Mucosa of descending colon (tissue), 3 donors: ENCODE measurements at regions not wholly inside any gene's neighbourhood (a gene's known extent, or its start where the extent isn't known, plus 50 kb on each side); places are given as distances from the start of the nearest gene placed in this dataset.

Experiments used
- ATAC-seq: fragments of 200-7000 bp; cut with Tn5 transposase; one replicate; pipeline ENCODE4 v1.9.1; 2020; ENCODE audit warnings: mild to moderate bottlenecking, moderate library complexity
- DNase-seq, 3 donors: peaks; one replicate each; pipeline ENCODE4 v3.0.0-alpha.2; 2020
- H3K36me3 ChIP-seq: fragments of 200-600 bp; one replicate; pipeline ENCODE4 v1.8.0; 2021; ENCODE audit warnings: low read depth, mild to moderate bottlenecking
- H3K4me1 ChIP-seq: fragments of 200-600 bp; one replicate; pipeline ENCODE4 v1.8.0; 2021; ENCODE audit warnings: low read depth, mild to moderate bottlenecking
- H3K4me3 ChIP-seq: fragments of 200-600 bp; one replicate; pipeline ENCODE4 v1.8.0; 2021; ENCODE audit warnings: mild to moderate bottlenecking
- H3K9me3 ChIP-seq: fragments of 200-600 bp; one replicate; pipeline ENCODE4 v1.8.0; 2021; ENCODE audit warnings: mild to moderate bottlenecking
- intact Hi-C, 2 donors: fragments of 100-400 bp; cut with DNase I in 1 of 2; cut with micrococcal nuclease in 1 of 2; formaldehyde crosslinking; loops; one replicate each; pipeline versions ENCODE4 v1.11.0 to v1.11.1; 2022; cut with DNase I, micrococcal nuclease
- TF ChIP-seq, protein P1 (sequence below): fragments of 200-600 bp; IDR thresholded peaks from one replicate; pipeline ENCODE4 v1.8.0; 2022; ENCODE audit warnings: antibody characterized with exemption, mild to moderate bottlenecking
- donor health status: DM: no; HTN: no; CAD: no; lungs with moderate emphysema.
- donor health status: DM: no; HTN: no; CAD: no.
- donor health status: DM: no; HTN: yes; CAD: no.

DNA sequence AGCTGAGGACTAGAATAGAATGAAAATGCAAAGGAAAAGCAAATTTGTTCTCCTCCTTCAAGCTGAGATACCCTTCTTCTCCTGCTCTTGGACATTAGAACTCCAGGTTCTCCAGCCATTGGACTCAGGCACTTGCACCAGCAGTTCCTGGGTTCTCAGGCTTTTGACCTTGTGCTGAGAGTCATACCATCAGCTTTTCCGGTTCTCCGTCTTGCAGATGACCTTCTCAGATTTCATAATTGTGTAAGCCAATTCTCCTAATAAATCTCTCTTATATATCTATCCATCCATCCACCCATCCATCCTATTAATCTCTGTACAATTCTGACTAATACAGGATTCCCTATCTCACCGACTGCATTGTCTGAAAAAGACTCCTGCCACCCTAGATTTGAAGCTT lies 108.3 kb downstream of the AHR start:
- no peak for DNase-seq
- no peak for ATAC-seq
- intact Hi-C loops = no loop called here

DNA sequence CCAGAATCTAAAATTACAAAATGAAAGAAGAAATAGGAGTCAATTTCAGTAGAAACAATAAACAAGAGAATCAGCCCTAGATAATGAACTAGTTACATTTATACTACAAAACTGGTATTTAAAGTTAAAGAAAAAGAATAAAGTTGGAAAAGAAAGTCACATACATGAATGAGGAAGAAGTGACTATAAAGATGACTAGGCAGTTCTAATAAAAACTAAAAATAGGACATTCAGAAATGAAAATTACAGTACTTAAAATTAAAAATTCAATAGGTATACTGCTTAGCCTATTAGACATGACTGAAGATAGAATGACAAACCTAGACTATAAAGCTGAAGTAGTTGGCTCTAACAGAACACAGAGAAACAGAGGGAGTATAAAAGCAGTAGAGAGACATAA lies 108.8 kb downstream of the AHR start:
- no peak for ATAC-seq
- Histone ChIP-seq H3K4me1 (no peaks in the 10 kb centered on the region), H3K9me3 (no peaks in the 10 kb centered on the region), H3K4me3 (no peak overlapping the region), H3K36me3 (no peaks in the 10 kb centered on the region)
- TF ChIP-seq, protein P1, sequence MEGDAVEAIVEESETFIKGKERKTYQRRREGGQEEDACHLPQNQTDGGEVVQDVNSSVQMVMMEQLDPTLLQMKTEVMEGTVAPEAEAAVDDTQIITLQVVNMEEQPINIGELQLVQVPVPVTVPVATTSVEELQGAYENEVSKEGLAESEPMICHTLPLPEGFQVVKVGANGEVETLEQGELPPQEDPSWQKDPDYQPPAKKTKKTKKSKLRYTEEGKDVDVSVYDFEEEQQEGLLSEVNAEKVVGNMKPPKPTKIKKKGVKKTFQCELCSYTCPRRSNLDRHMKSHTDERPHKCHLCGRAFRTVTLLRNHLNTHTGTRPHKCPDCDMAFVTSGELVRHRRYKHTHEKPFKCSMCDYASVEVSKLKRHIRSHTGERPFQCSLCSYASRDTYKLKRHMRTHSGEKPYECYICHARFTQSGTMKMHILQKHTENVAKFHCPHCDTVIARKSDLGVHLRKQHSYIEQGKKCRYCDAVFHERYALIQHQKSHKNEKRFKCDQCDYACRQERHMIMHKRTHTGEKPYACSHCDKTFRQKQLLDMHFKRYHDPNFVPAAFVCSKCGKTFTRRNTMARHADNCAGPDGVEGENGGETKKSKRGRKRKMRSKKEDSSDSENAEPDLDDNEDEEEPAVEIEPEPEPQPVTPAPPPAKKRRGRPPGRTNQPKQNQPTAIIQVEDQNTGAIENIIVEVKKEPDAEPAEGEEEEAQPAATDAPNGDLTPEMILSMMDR = no peak
- DNase-seq = no peak
- intact Hi-C loops = no loop called here

More for the DNA sequence above, 108.3 kb downstream of the AHR start:
- Histone ChIP-seq H3K9me3 (no peaks in the 10 kb centered on the region), H3K4me1 (no peaks in the 10 kb centered on the region), H3K36me3 (no peaks in the 10 kb centered on the region), H3K4me3 (no peak overlapping the region)
- TF ChIP-seq, protein P1 = no peak

DNA sequence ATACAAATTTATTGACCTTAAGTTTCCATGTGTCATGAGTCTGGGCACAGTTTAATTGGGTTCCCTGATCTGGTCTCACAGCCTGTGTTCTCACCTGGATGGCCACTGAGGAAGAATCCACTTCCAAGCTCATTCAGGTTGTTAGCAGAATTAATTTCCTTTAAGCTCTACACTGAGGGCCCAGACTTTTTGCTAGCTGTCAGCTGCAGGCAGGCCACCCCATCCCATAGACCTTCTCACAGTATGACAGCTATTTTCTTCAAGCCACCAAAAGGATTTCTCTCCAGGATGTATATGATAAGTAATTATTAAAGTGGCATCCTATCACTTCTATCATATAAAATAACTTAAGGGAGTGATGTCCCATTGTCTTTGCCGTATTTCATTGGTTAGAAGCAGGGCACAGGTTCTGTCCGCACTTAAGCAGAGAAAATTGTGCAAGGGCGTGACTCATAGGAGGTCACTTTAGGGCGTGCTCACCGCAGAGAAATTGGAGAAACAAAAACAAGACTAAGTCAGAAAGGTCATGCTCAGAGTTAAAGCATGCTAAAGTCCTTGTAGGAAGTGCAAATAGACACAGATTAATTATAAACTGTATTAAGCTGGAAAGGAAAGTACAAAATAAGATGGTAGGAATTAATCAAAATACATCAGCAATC lies 109.9 kb downstream of the AHR start:
- TF ChIP-seq, protein P1 = no peak
- H3K4me3 ChIP-seq = no peak overlapping the region
- intact Hi-C loops = no loop called here
- ATAC-seq (peak; percentile 81), DNase-seq (peak in 1 of 3 donors; percentile 46)
- no peaks in the 10 kb centered on the region for H3K9me3 ChIP-seq
- H3K36me3 ChIP-seq = no peaks in the 10 kb centered on the region
- H3K4me1 ChIP-seq = no peaks in the 10 kb centered on the region

DNA sequence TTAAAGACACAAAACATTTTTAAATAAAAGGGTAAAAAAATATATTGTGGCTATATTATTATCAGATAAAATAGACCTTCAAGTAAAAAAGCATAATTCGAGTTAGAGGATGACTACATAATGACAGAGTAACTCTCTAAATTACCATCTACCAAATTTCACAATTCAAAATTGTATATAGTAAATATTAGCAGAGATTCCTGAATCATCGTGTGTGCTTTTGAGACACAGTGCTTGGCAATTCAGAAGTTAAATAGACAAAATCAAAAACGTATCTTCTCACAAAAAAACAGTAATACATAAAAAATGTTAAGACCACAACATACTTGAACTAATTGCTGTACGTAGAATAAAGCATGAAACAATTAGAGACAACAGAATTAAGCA lies 110.4 kb downstream of the AHR start:
- DNase-seq = no peak
- no peak for ATAC-seq
- Histone ChIP-seq H3K4me1 (no peaks in the 10 kb centered on the region), H3K36me3 (no peaks in the 10 kb centered on the region), H3K9me3 (no peaks in the 10 kb centered on the region), H3K4me3 (no peak overlapping the region)
- intact Hi-C loops = no loop called here
- TF ChIP-seq, protein P1 = no peak

DNA sequence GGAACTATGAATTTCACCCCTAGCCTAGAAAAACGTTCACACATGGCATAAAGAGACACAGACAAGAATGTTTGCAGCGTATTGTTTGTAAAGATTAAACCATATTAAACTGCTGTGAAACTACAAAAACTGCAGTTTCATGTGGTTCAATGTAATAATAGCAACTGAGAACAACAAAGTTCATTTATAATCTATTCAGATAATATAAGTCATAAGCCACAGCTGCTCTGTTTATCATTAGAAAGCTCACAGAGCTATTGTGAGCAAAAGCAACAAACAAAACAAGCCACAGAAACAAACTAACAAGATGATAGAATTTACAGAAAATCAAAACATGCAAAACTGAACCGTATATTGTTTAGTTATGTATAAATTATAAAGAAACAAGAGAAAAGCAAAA lies 113.5 kb downstream of the AHR start:
- no peaks in the 10 kb centered on the region for H3K9me3 ChIP-seq
- TF ChIP-seq, protein P1 = no peak
- no peak overlapping the region for H3K4me3 ChIP-seq
- no peaks in the 10 kb centered on the region for H3K4me1 ChIP-seq
- intact Hi-C loops = no loop called here
- ATAC-seq (no peak), DNase-seq (no peak)
- H3K36me3 ChIP-seq = no peaks in the 10 kb centered on the region

DNA sequence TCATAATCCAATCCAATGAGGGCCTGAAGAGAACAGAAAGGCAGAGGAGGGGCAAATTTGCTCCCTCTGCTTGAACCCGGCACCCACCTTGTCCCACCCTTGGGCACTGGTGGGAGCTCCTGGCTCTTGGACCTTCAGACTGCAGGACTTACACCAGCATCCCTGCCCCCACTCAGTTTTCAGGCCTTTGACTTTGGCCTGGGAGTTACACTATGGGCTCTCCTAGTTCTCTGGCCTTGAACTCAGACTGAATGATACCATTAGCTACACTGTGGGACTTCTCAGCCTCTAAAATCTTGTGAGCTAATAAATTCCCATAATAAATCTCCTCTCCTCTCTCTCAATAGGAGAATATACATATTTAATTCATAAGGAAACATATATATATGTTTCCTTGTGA lies 114.4 kb downstream of the AHR start:
- ATAC-seq (no peak), DNase-seq (no peak)
- Histone ChIP-seq H3K4me1 (no peaks in the 10 kb centered on the region), H3K4me3 (no peak overlapping the region), H3K9me3 (no peaks in the 10 kb centered on the region), H3K36me3 (no peaks in the 10 kb centered on the region)
- intact Hi-C loops = no loop called here
- TF ChIP-seq, protein P1 = no peak
